HG02798 (cell line): ENCODE measurements at regions not wholly inside any gene's neighbourhood (a gene's known extent, or its start where the extent isn't known, plus 50 kb on each side); places are given as distances from the start of the nearest gene placed in this dataset.
"Not testable (repeated sequence)": the region's sequence is repeated elsewhere in the genome, so short reads cannot be mapped to it uniquely, and the experiment has no call there.

Source experiments
- ATAC-seq: cut with Tn5 transposase; IDR thresholded peaks from one replicate; pipeline ENCODE4 v1.9.1; 2021; ENCODE audit warnings: mild to moderate bottlenecking; ENCODE audit not compliant: unreplicated experiment, poor library complexity

DNA sequence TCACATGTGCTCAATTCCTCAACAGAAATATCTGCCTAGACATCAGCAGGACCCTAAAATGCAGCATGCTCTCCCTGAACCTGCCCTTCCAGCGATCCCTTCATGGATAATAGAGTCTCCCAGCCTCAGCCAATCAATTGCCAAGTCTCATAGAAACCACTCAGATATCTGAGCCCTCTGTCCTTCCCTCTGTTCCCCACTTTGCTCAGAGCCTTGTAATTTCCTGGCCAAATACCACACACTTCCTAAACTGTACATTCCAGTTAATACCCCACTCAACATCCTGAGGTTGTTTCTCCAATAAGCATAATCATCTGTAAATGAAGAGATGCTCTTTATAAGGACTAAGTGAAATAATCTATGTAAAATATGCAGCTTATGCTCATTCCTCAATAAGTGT is 59.3 kb upstream of the PTGFRN start:
- ATAC-seq: no peak

DNA sequence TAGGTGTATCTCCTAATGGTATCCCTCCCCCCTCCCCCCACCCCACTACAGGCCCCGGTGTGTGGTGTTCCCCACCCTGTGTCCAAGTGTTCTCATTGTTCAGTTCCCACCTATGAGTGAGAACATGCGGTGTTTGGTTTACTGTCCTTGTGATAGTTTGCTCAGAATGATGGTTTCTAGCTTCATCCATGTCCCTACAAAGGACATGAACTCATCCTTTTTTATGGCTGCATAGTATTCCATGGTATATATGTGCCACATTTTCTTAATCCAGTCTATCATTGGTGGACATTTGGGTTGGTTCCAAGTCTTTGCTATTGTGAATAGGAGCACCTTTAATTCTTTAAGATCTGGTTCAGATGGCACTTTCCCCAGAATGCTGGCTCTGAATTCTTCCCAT is 58.5 kb upstream of the PTGFRN start:
- ATAC-seq: not testable (repeated sequence)

DNA sequence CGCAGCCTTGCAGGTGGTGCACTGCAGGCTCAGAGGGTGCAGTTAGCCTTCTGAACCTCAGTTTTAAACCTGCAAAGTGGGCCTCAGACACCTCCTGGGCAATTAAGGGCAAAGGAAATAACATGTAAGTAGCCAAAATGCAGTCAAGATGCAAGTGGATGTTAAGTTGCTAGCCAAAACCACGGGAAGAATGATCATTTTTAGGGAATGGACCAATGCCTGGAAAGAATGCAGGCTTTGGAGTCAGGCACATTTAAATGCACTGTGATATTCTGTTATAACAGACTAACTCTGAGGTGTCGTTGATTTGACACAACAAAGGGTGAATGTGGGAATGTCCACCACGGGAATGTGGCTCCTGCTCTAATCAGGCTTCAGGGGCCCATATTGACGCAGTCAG is 57.9 kb upstream of the PTGFRN start:
- no peak for ATAC-seq

DNA sequence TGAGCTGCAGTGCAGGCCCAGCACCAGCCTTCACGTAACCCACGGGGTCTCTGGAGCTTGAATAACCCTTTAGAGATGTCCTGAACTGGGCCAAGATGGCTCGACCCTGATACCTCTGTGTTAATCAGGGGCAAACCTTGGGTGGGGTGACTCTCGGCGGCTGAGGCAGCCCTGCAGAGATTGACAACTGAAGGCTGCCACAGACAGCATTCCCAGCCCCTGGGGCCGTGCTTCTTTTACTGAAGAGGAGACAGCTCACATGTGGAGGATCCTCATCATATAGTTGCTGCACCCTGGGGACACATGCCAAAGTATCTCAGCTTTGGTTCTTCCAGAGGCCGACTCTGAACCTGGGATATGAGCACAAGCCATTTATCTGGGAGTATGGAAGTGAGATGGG is 57.3 kb upstream of the PTGFRN start:
- ATAC-seq: no peak

DNA sequence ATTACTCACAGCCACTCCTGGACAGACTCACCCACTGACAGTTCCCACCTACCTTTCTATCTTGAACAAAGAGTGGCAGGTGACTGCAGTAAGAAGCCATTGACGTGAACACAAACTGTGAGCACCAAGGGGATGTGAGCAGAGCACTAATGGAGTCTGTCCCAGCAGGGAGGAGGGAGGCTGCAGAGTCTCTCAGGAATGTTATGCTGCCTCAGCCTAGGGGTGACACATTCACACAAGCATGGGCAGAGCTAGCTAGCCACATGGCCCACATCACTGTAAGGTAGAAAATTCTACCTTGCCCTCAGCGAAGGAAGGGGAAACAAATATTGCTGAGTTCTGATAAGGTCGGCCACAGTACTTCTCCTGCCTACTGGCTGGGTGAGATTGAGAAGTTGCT is 56.8 kb upstream of the PTGFRN start:
- ATAC-seq: no peak

DNA sequence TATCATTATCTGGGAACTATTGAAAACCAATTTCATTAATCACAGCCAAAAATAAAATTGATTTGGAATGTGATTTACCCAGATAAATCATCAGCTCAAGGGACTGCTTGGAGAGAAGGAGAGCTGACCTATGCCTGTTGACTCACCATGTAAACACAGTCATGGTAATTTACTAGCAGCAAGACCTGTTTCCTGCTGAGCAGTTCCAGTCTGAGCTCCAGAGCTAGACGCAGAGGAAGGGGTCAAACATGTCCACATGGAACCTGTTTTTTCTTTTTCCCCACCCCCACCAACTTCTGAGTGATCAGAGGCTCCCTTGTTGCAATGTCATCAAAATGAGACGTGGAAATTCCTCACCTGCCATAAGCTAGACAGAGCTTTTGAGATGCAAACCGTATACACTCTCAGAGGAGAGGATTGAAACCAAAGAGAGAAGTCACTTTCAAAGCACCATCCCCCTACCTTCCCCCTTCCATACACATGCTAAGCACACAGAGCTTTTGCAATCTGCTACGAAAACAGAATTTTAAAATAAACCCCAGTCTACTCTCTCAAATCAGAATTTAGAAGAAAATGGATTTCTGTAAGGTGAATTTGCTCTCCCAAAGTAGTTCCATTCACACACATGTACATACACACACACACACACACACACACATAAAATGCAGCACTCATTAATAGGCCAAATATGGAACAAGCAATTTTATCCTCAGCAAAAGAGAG is 55.9 kb upstream of the PTGFRN start:
- no peak for ATAC-seq

DNA sequence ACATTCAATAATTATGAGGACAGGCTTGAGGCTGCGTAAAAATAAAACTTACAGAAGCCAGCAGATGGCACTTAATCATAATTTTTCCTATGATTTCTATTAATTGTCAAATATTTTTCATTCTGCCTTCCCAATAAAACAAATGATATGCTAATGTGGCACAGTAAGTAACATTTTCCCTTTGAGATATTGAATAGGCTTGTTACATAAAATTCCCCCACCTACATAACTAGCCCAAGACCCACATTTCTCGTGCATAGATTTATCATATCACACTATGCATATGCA is 55.4 kb upstream of the PTGFRN start:
- no peak for ATAC-seq

DNA sequence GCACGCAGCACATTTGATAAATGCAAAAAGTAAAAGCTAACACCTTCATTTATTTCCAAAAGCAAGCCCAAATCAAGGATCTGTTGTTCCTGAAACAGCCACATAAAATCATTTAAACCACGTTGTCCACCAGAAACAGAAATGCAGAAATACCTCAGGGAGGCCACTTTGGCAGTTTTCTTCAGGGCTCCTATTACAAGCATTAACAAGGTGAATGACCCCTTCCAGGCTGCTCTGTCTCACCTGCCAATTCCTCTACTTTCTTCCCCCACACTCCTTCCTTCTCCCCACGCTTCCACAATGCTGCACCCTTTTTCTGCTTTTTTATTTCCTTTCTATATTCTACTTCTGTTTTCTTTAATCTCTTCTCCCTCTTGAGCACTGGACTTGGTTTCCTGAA is 55.0 kb upstream of the PTGFRN start:
- ATAC-seq: no peak

DNA sequence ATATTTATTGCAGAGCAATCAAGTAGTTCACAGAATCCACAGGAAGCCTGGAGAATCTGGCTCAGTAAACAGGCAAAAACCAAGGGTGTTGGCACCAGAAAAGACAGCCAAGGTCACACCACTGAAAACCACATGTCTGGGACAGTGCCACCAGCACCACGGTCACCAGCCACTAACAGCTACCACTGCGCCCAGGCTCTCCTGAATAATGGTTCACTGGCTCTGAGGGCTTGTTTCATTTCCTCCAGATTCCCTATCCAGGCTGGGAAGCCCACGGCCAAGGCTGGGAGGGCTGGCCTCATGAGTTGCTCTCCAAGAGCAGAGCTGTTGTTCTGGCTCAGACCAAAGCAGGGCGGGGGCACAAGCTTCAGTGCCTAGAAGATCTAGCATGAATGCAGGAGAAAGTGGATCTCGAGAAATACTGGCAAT is 54.5 kb upstream of the PTGFRN start:
- ATAC-seq: no peak

DNA sequence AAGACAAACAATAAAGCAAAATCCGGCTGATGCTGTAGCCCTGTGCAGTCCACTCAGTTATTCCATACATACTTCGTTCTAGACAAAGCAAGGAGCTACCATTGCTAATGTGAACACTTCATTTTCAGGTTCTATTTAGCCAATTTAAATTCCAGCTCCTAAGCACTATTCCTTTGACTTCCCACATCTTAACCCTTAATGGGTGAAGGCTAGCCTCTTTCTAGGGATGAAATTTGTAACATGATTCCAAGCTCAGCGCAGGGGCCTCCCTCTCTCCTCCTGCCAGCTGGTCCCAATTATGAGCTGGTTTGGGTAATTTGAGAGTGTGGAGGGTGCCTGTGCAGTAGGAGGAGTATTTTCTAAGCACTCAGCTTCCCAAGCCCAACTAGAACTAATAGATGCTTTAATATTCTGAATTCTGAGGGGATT is 53.9 kb upstream of the PTGFRN start:
- no peak for ATAC-seq

DNA sequence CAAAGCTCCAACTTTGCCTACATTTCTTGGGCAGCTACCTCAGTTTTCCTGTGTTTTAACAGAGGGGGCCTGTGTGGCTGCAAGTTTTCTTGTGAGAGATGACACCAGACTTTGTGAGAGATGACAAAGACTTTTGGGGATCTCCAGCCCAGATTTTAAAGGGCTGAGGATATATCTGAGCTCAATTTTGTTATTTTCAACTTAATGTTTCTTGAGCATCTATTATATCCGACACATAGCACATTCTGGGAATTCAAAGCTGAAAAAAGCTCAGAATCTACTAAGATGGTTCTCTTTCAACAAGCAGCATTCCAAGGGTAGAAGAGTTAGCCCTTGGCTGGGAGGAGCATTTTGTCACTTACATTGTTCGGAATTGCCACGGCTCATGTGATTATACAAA is 53.4 kb upstream of the PTGFRN start:
- no peak for ATAC-seq

DNA sequence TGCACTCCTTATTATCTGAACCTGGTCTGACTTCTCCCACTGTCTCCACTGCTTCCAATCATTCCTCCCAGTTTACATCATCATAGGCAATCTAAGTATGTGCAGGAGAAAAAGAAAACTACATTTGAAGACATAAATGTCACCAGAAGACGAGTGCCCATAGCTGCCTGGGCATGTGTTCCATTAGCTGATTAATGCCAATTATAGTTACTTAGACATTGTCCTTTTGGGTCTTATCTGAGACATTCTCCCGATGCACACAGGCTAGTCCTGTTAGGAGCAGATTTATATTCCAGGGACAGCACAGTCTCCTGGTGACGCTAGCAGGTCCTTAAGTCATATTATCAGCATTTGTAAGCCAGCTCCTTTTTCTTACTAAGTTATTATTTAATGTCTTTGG is 52.6 kb upstream of the PTGFRN start:
- ATAC-seq: no peak
